ENCODE measurements at regions not wholly inside any gene's neighbourhood (a gene's known extent, or its start where the extent isn't known, plus 50 kb on each side); places are given as distances from the start of the nearest gene placed in this dataset.

DNA sequence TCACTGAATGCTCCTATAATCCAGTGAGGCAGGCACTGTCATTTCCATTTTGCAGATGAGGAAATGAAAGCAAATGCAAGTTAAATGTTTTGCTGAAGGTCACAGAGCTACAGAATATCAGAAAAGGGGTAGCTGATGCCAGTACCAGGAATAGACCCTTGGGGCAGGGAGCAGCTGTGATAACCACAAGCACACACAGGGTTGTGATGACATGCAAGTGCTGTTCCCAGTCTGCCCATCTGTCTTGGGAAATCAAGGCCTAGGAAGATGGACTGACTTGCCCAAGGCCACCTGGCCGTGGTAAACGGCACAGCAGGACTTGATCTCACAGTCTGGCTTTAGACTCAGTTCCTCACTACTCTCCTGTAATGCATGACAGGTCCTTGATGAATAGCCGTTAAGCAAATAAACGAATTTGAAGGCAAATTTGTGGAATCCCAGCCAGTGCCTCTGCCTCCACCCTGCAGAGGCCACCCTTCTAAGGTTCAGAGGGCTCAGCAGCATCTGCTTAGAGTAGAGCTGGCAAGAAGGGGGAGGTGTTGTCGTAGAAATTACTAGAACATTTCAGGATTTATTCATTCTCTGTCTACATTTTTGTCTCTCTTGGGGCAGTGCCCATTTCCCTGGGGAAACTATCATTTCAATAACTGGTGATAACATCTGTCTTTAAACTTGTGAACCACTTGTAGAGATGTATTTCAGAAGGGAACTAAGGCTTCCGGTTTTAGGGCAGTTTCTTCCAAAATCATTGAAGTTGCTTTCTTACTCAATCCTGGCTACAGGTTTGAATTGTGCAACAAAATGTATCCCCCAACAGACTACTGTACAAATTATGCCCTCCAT lies 53.2 kb upstream of the MRPS6 start:
- Histone ChIP-seq H3K36me3 (ENCODE audit: control insufficient read depth in 2 of 2, insufficient read depth in 2 of 2, low read length in 1 of 2) (no peaks in the 10 kb centered on the region), H3K27ac (ENCODE audit: control insufficient read depth, insufficient read depth) (peak overlapping the region; percentile 93), H3K79me2 (ENCODE audit: control insufficient read depth, insufficient read depth, low read length) (no peaks in the 10 kb centered on the region), H2AFZ (ENCODE audit: control insufficient read depth, low read depth, low read length) (peak overlapping the region; percentile 57), H3K27me3 (replicated peaks in 1 of 2; ENCODE audit: control insufficient read depth in 2 of 2, insufficient read depth in 2 of 2, low read length in 1 of 2) (no peaks in the 10 kb centered on the region), H3K4me2 (ENCODE audit: control insufficient read depth, insufficient read depth) (peak overlapping the region; percentile 53), H3K4me1 (ENCODE audit: control insufficient read depth, insufficient read depth, low read length) (peaks cover 58% of the 10 kb centered on the region), H3K4me3 (peak overlapping the region; percentile 18; the same call in 1 of the 2 replicates), H4K20me1 (ENCODE audit: control insufficient read depth, insufficient read depth) (no peaks in the 10 kb centered on the region), H3K9ac (ENCODE audit: control insufficient read depth, insufficient read depth, low read length) (peak overlapping the region; percentile 46), H3K9me3 (replicated peaks; ENCODE audit: control insufficient read depth, insufficient read depth, low read length) (peaks cover 6% of the 10 kb centered on the region)
- ChIA-PET POLR2A (interaction anchor here (1.2 to 6.7 kb wide), 6 partner anchors 13 to 72 kb away, joined by 3 to 57 read pairs (median 4); no protein-coding TSS in a partner anchor), SMC1A (ENCODE audit: uncharacterized antibody, unreplicated experiment) (interaction anchor here (0.9 to 9.9 kb wide), 19 partner anchors 9 to 327 kb away, joined by 3 to 193 read pairs (median 4); partner anchors contain the start of genes MRPS6 and SLC5A3), CTCF (interaction anchor here (0.8 to 4.8 kb wide), 12 partner anchors 43 to 347 kb away, joined by 3 to 48 read pairs (median 6); no protein-coding TSS in a partner anchor), RAD21 (ENCODE audit: unreplicated experiment) (interaction anchor here (0.9 to 8.8 kb wide), 16 partner anchors 22 to 334 kb away, joined by 3 to 145 read pairs (median 4); partner anchors contain the start of genes MRPS6 and SLC5A3)
- ATAC-seq = peak; percentile 60
- DNase-seq (ENCODE audit: low read depth, low spot score) = peak; percentile 92
- intact Hi-C loops (cut with micrococcal nuclease; ENCODE audit: unreplicated experiment) (loop anchor here (1.0 to 2.0 kb wide), 5 partner anchors 35 to 96 kb away; no protein-coding TSS in a partner anchor), in situ Hi-C loops (cut with MboI) (loop anchor here (25.0 kb wide), 1 partner anchor 842 kb away; no protein-coding TSS in a partner anchor)
- BruUV-seq (replicated peaks) = no TSS peak
- FAIRE-seq = peak; percentile 7
- WGBS (ENCODE audit: insufficient coverage, insufficient replicate concordance, low lambda C conversion rate, missing lambda C conversion rate) = under 1% methylated on average over 6 of the region's 6 CpGs
- no peak for TF ChIP-seq STAT3 (IDR thresholded peaks at IDR 0.05; ENCODE audit: low read depth, low read length)
- TF ChIP-seq, protein P1, sequence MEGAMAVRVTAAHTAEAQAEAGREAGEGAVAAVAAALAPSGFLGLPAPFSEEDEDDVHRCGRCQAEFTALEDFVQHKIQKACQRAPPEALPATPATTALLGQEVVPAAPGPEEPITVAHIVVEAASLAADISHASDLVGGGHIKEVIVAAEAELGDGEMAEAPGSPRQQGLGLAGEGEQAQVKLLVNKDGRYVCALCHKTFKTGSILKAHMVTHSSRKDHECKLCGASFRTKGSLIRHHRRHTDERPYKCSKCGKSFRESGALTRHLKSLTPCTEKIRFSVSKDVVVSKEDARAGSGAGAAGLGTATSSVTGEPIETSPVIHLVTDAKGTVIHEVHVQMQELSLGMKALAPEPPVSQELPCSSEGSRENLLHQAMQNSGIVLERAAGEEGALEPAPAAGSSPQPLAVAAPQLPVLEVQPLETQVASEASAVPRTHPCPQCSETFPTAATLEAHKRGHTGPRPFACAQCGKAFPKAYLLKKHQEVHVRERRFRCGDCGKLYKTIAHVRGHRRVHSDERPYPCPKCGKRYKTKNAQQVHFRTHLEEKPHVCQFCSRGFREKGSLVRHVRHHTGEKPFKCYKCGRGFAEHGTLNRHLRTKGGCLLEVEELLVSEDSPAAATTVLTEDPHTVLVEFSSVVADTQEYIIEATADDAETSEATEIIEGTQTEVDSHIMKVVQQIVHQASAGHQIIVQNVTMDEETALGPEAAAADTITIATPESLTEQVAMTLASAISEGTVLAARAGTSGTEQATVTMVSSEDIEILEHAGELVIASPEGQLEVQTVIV (IDR thresholded peaks at IDR 0.05; ENCODE audit: borderline replicate concordance, partially characterized antibody) = no peak
- peak; percentile 25; the same call in 2 of the 3 replicates for TF ChIP-seq POU2F2 (IDR thresholded peaks at IDR 0.05; ENCODE audit: borderline replicate concordance, low read depth, low read length)
- peak in 1 of 2 experiments; percentile 69; a peak in 1 of 4 replicates for TF ChIP-seq ETV6 (conservative IDR thresholded peaks at IDR 0.05 in 1 of 2, IDR thresholded peaks at IDR 0.05 in 1 of 2; ENCODE audit: borderline replicate concordance in 1 of 2, low read depth in 1 of 2)
- no peak for TF ChIP-seq RAD51 (IDR thresholded peaks at IDR 0.05)
- TF ChIP-seq TCF3 (IDR thresholded peaks at IDR 0.05; ENCODE audit: borderline replicate concordance, insufficient read depth, low read depth, low read length) = peak; percentile 79; the same call in 1 of the 2 replicates
- TF ChIP-seq KLF5 (IDR thresholded peaks at IDR 0.05; ENCODE audit: partially characterized antibody) = no peak
- no peak for TF ChIP-seq RELA (IDR thresholded peaks at IDR 0.05; ENCODE audit: borderline replicate concordance, partially characterized antibody)
- peak; percentile 62 for TF ChIP-seq BCL11A (IDR thresholded peaks at IDR 0.05; ENCODE audit: low read depth, low read length)
- 0 out of 2 replicates have a peak, but pooled peaks have one; percentile 39 for TF ChIP-seq CHD2 (IDR thresholded peaks at IDR 0.05; ENCODE audit: borderline replicate concordance, low read depth, low read length)
- no peak for TF ChIP-seq FOXK2 (IDR thresholded peaks at IDR 0.05)
- TF ChIP-seq, protein P2, sequence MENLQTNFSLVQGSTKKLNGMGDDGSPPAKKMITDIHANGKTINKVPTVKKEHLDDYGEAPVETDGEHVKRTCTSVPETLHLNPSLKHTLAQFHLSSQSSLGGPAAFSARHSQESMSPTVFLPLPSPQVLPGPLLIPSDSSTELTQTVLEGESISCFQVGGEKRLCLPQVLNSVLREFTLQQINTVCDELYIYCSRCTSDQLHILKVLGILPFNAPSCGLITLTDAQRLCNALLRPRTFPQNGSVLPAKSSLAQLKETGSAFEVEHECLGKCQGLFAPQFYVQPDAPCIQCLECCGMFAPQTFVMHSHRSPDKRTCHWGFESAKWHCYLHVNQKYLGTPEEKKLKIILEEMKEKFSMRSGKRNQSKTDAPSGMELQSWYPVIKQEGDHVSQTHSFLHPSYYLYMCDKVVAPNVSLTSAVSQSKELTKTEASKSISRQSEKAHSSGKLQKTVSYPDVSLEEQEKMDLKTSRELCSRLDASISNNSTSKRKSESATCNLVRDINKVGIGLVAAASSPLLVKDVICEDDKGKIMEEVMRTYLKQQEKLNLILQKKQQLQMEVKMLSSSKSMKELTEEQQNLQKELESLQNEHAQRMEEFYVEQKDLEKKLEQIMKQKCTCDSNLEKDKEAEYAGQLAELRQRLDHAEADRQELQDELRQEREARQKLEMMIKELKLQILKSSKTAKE (IDR thresholded peaks at IDR 0.05; ENCODE audit: low read depth, poor library complexity, severe bottlenecking) = peak; percentile 55
- TF ChIP-seq, protein P3, sequence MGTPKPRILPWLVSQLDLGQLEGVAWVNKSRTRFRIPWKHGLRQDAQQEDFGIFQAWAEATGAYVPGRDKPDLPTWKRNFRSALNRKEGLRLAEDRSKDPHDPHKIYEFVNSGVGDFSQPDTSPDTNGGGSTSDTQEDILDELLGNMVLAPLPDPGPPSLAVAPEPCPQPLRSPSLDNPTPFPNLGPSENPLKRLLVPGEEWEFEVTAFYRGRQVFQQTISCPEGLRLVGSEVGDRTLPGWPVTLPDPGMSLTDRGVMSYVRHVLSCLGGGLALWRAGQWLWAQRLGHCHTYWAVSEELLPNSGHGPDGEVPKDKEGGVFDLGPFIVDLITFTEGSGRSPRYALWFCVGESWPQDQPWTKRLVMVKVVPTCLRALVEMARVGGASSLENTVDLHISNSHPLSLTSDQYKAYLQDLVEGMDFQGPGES (IDR thresholded peaks at IDR 0.05) = no peak
- TF ChIP-seq CBFB (IDR thresholded peaks at IDR 0.05; ENCODE audit: low read depth) = no peak; the same call in 1 of the 2 replicates
- TF ChIP-seq CBX3 (IDR thresholded peaks at IDR 0.05; ENCODE audit: borderline replicate concordance, low read depth) = no peak
- no peak for TF ChIP-seq HCFC1 (IDR thresholded peaks at IDR 0.05; ENCODE audit: low read length)
- TF ChIP-seq KDM1A (IDR thresholded peaks at IDR 0.05; ENCODE audit: borderline replicate concordance) = no peak

Data from GM12878 (cell line).